ENCODE measurements at regions not wholly inside any gene's neighbourhood (a gene's known extent, or its start where the extent isn't known, plus 50 kb on each side); places are given as distances from the start of the nearest gene placed in this dataset.

DNA sequence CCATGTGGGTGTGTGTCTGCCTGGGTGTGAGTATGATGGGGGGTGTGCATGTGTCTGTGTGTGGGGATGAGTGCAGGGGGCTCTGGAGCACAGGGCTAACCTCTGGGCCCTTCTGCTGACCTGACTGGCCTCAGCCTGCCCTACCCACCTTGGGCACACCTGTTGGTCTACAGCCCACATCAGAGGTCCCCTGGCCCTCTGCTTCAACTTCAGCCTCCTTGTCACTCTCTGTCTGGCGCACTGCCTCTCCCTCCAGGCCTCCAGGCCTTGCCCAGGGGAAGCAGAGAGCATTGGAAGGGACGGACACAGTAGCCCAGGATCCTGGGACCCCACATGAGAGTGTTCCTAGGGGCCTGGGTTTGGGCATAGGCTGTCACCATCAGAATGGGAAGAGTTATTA, 115.4 kb downstream of the EFNB1 start:
- no peak for DNase-seq

DNA sequence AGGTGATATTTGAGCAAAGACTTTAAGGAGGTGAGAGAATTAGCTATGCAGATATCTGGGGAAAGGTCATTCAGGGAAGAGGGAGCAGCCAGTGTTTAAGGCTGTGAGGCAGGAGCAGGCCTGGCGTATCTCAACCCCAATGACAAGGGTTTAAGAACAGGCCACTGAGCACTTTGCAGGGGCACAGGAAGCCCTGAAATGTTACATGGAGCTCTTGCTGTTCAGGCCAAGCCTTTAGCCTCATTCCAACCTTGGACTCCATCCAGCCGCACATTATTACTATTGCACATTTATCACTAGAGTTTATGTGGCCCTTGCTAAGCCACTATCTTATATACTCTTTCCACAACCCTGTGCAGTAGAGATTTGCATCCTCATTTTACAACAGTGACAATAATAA, 114.0 kb downstream of the EFNB1 start:
- no peak for DNase-seq

DNA sequence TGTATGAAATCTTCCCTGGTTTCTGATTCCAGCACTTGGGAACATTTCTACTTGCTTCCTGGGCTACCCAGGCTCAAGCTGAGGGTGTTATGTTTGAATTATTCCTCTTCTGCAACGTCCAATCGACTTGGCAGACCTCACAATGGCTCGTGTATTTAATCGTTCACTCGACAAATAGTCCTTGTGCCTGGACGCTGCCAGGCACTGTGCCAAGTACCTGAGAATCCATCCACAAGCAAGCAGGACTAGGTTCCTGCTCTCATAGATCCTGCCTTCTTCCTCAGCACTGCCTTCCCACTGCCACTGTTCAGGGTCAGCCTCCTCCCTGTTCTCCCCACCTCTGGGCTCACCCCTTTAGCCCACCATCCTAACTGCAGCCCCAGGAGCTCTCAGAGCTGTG, 113.3 kb downstream of the EFNB1 start:
- DNase-seq = peak; percentile 30

DNA sequence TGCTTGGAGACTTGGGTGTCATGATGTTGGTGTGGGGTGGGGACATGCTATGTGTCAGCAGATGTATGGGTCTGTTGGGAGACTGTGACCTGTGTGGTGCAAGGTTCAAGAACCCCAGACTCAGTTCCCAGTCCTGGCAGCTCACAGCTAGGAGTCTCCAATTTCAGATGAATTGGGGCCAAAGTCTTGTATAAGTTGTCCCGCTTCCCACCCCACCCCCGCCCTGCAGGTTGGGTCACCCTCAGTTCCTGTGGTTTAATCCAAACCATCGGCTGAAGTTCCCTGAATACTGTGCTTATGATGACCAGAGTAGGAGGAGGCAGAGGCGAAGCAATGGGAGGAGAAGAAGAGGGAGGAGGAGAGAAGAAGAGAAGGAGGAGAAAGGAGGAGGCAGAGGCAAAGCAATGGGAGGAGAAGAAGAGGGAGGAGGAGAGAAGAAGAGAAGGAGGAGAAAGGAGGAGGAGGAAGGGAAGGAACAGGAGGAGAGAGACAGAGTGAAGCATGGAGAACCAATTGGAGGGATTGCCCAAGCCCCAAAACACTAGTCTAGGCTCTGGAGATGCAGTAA, 112.6 kb downstream of the EFNB1 start:
- DNase-seq = no peak

DNA sequence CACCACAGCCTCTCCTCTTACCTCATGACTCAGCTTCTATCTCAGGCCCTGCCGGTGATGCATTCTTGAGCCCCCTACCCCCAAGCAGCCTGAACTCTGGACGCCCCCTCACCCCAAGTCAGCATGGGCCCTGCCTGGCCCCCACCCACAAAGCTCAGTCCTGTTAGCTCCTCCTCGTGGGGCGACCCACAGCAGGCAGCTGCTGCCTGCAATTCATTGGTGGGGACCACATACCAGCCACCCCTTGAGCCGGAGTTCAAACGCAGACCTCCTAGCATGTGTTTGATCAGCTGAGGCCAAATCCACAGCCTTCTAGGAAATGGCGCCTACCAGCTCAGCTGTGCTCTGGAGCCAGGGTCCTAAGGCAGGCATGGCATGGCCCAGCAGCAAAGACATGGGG, 111.8 kb downstream of the EFNB1 start:
- no peak for DNase-seq

DNA sequence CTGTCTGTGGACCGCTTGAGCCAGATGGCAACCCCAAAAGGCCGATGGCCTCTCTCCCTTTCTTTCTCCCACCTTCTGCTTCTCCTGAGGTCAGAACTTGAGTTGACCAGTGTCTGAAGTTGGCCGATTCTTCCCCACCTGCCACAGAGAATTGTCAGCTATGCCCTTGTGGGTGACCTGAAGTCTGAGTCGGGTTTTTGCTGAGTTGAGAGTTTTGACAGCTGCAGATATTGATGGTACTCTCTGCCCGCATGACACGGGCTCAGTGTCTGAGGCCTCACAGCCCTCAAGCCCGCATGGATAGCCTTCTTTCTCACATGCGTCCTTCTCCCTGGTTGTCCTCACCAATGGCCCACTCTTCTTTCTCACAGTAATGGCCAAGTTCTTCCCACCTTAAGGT, 111.0 kb downstream of the EFNB1 start:
- DNase-seq = no peak

DNA sequence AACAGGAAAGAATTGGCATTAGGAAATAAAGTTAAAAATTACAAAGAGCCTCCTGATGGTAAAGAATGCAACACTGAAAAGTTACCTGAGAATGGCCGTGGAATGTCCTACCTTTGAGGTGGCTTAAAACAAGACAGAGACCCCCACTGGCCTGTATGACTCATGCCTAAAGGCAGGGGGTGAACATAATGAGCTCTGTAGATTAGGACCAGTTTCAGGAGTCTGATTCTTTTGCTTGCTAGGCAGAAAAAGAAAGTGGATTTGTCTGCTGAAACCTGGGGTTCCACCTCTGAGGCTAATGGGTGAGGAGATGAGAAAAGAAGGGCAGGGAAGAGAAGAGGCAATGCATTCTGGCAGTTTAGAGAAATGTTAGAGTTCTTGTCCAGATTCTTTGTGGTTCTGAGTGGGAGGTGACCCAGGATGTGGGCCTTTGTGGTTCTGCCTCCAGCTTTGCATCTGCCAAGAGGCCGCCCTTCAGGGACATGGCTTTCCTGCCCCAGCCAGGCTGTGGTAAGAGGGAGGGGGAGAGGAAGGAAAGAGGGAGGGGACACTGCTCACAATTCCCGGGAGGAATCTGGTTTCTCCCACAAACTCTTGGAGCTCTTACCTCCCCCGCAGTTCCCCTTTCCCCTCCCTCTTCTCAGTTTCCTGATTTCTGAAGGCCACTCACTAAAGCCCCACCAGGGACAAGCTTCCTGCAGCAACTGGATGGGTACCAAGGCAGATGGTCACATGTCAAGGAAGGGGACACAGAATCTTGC, 109.6 kb downstream of the EFNB1 start:
- no peak for DNase-seq

DNA sequence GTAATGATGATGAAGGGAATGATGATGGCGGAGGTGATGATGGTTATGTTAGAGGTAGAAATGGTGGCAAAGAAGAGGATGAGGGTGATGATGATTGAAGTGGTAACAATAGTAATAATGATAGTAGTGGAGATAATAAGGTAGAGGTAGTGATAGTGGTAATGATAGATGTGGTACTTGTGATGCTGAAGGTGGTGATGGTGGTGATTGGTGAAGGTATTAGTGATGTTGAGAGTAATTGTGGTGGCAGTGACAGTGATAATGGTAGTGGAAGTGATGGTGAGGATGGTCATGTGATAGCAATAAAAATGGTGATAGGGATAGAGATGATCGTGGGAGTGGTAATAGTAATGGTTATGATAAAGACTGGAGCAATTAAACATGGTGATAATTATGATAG, 108.8 kb downstream of the EFNB1 start:
- no peak for DNase-seq

DNA sequence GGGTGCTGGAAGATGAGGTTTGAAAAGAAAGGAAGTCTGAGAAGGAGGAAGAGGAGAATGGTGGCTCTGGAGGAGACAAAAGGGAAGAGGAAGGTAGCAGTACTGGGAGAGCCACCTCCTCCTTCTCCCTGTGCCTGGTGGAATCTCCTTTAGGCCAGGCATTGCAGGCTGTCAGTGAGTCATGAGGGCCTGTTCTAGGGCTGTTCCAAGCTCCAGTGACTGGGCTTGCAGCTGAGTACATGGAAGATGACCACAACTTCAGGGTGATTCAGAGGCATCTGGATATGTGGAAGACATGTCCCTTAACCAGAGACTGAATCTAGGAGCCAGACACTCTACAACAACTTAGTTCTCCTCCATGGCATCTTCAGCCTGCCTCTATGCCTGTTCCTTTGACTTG, 107.8 kb downstream of the EFNB1 start:
- DNase-seq = no peak

DNA sequence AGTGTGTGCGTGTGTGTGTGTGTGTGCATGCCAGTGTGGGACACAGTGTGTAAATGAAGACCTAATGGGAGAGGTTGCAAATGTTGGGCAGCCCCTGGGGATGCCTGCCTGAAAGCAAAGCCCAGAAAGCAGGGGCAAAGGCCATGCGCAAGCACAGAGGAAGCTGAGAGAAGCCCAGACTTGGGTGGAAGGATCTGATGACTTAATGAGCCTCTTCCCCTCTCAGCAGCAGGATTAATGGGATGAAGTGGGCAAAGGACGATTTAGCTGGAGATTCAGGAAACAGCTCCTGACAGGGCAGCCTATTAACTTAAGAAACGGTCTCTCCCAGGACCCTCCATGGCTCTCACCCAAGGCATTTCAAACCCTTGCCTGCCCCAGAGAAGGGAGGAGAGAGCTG, 107.3 kb downstream of the EFNB1 start:
- DNase-seq = no peak

DNA sequence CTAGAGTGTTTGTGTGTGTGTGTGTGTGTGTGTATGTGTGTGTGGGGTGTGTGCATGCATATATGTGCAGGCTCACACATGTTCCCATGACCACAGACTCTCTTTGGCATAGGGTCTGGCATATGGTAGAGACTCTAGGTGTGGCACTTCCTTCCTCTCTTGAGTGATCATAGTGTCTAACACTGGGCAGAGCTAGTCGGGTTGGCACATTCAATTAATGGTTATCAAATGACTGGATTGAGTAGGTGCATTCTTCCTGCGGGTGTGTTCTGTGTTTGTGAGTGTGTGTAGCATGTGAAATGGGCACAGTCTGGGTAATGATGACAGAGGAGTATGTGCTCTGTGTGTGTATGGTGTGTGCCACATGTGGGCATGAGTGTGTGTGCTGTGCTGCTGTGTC, 106.5 kb downstream of the EFNB1 start:
- no peak for DNase-seq

DNA sequence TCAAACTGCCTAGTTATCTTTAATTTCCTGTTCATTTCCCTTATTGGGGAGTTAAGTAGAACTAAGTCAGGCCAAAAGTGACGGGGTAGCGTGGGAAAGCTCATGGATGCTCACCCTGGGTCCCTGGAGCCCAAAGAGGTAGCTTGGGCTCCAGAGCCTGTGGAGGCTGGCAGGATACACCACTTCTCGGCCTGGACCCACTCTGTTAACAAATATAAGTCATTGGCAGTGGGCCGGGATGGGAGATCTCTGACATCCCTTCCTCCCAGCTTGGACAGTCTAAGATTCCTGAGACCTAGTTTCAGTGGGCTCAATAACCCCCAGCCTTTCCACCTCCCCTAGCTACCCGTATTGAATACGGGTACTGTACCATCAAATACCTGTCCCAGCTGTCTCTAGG, 106.1 kb downstream of the EFNB1 start:
- DNase-seq = no peak

DNA sequence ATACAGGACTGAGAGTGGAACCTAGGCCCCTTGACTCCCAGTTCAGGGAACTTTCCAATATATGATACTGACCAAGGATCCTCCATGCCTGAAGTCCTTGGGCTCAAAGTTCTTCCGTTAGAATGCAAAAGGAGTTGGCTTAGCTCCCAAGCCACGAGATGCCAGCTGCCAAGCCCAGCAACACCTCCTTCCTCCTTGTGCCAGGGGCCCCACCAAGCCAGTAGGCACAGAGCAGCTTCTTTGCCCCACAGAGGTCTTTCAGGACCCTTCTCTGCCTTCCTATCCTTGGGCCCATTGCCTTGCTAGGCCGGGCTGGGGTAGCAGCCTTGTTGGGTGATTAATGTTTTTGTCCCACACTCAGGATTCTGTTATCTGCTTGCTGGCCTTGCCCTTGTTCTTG, 105.6 kb downstream of the EFNB1 start:
- no peak for DNase-seq

DNA sequence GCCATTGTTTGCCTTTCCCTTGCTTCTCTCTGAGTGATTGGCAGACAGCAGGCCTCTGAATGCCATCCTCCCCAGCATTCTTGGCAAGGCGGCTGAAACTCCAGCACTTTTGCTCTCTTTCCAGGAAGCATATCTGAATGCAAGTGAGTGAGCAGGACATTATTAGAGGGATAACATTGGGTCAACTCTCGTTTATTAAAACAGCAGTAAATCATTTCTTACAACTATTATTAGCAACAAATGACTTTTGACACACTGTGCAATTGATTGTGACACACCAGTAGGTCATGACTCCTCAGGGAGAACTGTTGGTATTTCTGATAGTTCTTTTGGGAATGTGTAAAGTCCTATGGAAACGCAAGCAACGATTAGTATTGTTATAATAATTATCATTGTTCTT, 103.8 kb downstream of the EFNB1 start:
- no peak for DNase-seq

DNA sequence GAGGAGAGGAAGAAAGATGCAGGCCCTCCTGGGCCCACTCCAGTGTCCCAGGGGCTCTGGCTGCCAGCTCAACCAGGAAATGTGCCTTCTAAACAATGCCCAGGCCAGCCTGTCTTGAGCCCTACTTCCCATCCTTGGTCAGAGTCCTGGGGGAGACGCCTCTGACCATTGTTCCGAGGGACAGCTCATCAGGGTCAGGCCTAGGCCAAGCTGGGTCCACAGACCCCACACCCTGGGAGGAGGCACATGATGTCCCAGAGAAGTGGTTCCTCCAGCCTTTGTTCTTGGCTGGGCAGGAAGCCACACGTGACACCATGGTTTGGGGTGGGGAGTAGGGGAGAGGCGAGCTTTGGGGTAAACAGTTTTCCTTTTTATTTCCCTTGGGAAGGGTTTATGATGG, 102.5 kb downstream of the EFNB1 start:
- DNase-seq = no peak

DNA sequence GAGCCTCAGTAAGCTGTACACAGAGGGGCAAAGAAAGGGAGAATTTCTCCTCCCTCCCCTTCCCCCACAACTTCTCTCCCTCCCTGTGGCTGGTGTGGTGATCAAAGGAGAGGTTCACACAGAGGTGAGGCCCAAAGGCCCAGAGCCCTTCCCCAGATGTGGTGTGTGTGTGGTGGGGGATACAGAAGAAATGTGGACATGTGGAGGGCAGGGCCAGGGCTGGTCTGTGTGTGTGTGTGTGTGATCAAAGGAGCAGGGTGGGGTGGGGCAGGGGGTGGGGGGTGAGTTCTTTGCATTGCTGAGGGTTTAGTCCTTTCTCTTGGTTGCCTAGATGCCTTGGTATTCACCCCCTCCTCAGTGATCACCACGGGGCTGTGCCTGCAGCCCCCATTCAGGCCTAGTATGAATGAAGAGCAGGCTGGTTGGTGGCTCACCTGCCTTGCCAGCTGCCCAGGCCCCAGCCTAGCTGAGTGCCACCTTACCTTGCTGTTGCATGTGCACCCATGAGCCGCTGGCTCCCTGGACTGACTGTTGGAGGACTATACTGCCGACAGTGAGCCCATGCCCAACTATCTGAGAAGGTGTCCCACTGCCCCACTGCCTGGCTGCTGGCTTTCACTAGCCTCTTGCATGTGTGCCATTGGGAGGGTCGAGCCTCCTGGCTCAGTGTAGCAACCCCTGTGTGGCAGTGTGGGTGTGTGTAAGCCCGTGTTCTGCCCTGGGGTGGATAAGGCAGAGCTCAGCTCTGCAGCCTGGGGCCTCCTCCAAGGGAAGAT, 101.9 kb downstream of the EFNB1 start:
- DNase-seq = no peak

DNA sequence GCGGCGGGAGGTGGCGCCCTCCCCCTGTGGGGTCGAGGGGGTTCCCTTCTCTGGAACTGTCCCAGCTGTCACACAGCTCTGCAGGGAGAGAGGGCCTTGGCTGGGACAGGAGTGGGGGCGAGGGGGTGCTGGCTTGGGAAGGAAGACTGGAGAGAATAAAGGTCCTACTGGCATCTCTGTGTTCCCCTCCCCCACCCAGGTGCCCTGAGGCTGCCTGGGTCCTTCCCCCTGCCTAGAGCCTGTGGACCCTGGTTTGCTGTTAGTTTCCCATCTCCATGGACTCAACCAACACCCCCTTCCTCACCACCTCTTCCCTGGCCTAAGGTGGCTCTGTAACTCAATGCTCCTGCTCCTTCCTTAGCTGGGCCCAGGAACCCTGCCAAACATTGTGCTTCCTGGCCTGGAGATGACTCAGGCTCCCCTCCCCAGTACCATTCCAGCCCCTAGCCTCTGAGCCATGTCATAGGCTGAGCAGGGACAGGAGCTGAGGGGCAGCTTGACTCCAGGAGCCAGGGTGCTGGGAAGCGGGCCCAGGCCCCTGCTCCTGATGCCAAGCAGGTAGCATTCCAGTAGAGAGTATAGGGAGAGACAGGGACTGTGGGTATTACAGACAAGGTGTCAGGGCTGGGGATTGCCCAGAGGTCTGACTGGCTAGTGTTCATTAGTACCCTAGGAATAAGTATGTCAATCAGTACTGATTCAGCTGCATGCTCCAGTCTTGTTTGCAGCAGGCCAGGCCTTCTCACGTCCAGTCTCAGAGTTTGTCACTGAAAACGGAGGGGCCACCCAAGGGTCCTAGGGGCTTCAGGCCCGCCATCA, 100.7 kb downstream of the EFNB1 start:
- DNase-seq = no peak

DNA sequence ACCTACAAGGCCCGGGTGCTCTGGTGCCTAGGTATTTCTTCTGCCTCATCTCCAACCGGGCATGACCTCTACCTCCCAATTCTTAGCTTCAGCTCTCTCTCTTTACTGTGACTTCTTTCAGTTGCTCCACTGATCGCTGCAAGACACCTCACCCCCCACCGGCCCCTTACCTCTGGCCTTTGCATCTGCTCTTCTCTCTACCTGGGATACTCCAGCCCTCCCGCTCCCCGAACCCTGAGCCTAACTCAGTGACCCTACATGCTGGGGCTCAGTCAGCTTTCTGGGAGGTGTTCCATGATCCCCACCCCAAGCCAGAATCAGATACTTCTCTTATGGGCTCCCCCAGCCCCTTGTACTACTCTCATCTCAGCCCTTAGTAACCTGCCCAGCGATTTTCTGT, 99.6 kb downstream of the EFNB1 start:
- no peak for DNase-seq

DNA sequence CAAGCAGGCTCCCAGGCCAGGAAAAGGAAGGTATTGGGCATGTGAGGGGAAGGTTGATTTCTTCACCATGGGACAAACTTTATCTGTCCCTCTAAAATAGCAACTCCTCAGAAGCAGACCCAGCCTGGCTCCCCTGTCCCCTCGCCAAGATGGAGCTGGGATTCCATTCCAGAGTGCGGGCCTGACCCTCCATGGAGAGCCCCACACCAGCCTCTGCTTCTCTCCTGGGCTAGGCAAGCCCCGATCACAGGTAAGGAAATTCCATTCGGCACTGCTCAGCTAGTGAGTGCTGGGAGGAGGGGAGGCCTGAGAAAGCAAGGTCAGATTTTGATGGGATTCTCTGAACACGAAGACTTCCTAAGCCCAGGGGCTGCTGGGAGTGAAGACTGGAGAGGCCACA, 98.4 kb downstream of the EFNB1 start:
- no peak for DNase-seq

DNA sequence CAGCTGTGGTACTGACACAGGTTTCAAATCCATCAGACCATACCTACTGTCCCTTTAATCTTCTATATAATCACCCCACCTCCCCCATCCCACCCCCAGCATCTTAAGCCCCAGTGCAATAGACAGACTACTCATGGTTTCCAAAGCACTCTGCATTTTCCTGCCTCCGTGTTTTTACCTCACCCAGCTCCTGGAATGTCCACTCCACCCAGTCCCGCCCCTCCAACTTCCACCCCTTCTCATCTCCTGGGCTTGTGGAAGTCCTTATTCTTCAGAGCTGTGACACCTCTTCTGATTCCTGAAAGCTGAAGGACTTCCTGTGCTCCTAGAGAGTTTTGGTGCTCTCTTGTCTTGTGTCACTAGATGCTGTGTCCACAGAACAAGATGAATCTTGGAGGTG, 94.3 kb downstream of the EFNB1 start:
- DNase-seq = no peak

DNA sequence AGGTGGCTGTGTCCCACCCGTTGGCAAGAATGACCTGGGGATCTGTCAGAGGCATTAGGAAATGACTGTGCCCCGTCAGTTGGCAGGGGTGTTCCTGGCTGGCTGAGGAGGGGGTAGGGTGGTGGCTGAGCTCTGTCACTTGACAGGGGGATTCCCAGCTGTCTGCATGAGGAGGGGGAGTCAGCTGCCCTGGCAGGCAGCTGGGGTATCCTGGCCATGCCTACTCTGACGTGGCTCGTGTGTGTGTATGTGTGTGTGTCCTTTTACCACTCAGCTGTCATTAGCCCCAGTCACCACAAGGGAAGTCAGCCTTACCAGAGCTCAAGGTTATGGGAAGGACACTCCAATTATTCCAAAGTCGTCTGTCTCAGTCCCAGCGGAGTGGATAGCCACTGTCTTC, 93.2 kb downstream of the EFNB1 start:
- no peak for DNase-seq

DNA sequence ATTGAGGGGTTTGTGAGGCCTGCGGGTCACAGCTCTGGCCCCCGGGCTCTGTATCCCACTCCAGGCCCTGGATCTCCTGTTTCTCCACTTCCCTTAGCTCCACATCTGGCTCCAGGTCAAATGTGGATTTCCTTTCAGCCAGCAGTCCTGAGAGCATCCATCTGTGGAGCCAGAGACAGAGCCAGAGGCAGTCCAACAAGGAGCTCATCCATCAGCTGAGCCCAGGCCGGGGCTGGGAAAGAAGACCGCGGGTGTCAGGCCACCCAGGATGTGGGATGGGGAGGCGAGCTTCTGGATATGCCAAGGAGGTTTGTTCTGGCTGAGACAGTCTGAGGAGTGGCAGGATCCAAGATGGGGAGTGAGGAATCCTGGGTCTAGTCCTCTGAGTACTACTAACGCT, 91.7 kb downstream of the EFNB1 start:
- DNase-seq = no peak

DNA sequence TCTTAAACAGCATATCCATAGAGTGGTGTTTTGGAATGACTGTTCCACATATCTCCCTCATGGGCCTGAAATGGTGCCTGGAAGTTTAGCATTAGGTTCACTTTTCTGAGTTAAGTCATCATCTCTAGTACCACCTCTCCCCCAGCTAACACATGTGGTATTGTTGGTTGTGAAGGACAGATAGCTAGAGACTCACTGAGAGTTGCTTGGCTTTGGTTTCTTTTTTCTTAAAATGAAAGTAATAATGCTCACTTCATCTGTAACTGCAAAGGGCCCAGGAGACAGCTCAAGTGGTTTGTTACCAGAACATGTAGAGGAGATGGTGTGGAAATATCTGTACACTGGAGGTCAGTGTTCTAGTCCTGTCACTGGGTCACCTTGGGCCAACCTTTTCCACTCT, 90.9 kb downstream of the EFNB1 start:
- no peak for DNase-seq

DNA sequence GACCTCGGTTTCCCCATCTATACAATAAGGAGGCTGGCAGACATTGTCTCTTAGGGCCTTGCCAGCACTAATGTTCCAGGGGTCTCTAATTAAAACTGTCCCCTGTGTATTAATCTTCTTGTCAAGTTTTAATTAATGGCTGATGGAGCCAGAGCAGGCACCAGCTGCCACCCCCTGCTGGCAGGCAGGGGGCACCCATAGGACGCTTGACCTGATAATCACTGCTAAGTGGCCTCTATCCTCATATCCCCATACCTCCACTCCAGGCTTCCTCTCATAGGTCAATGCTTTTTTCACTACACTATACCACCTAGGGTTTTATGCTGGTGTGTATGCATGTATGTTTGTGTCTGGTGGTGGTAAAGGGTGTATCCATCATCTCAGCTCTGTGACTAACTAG, 89.4 kb downstream of the EFNB1 start:
- no peak for DNase-seq
